Fibroblast of lung (primary cell): ENCODE measurements at regions not wholly inside any gene's neighbourhood (a gene's known extent, or its start where the extent isn't known, plus 50 kb on each side); places are given as distances from the start of the nearest gene placed in this dataset.
A peak's percentile ranks its signal among the peaks of the same experiment; 100 is the strongest.

ENCODE experiments used
- DNase-seq, 2 donors: peaks; one replicate each; pipeline versions ENCODE4 v3.0.0 to v3.0.0-alpha.2; 2010; ENCODE audit warnings: low read depth in 2 of 2
- H2AFZ ChIP-seq: 2 replicates; pipeline ENCODE4 v1.5.1; 2012; ENCODE audit warnings: low read length, control low read depth, inconsistent platforms
- H3K27ac ChIP-seq: 2 replicates; pipeline ENCODE4 v1.5.1; 2011; ENCODE audit warnings: low read length, control low read depth; ENCODE audit not compliant: insufficient read depth
- H3K27me3 ChIP-seq: 2 replicates; pipeline ENCODE4 v1.5.1; 2011; ENCODE audit warnings: mild to moderate bottlenecking, low read length; ENCODE audit not compliant: control insufficient read depth, insufficient read depth
- H3K36me3 ChIP-seq: 2 replicates; pipeline ENCODE4 v1.5.1; 2011; ENCODE audit warnings: low read length; ENCODE audit not compliant: control insufficient read depth, insufficient read depth
- H3K4me1 ChIP-seq: 2 replicates; pipeline ENCODE4 v1.5.1; 2011; ENCODE audit warnings: low read length; ENCODE audit not compliant: control insufficient read depth, insufficient read depth; ENCODE audit errors: extremely low read depth
- H3K4me2 ChIP-seq: 2 replicates; pipeline ENCODE4 v1.5.1; 2011; ENCODE audit warnings: low read length, control low read depth; ENCODE audit not compliant: insufficient read depth; ENCODE audit errors: extremely low read depth
- H3K4me3 ChIP-seq, 4 experiments: fragments of 200-600 bp in 1 of 4; sonication (generic) in 1 of 4; replicated peaks in 1 of 4; 2 replicates each; pipeline ENCODE4 v1.5.1; 2011 to 2016; ENCODE audit warnings: low read length in 4 of 4, low read depth in 3 of 4, mild to moderate bottlenecking in 3 of 4, control low read depth in 2 of 4, inconsistent platforms in 1 of 4, mixed read lengths in 1 of 4; ENCODE audit not compliant: insufficient read depth in 1 of 4; ENCODE audit errors: control extremely low read depth in 1 of 4
- H3K79me2 ChIP-seq: 2 replicates; pipeline ENCODE4 v1.5.1; 2012; ENCODE audit warnings: mild to moderate bottlenecking, low read length, inconsistent platforms; ENCODE audit not compliant: control insufficient read depth, insufficient read depth
- H3K9ac ChIP-seq: 2 replicates; pipeline ENCODE4 v1.5.1; 2011; ENCODE audit warnings: mild to moderate bottlenecking, low read length, control low read depth; ENCODE audit not compliant: insufficient read depth
- H3K9me3 ChIP-seq: 2 replicates; pipeline ENCODE4 v1.5.1; 2012; ENCODE audit warnings: low read depth, low read length; ENCODE audit not compliant: control insufficient read depth, insufficient read depth
- H4K20me1 ChIP-seq: 2 replicates; pipeline ENCODE4 v1.5.1; 2011; ENCODE audit warnings: low read length; ENCODE audit not compliant: control insufficient read depth, insufficient read depth; ENCODE audit errors: extremely low read depth
- EZH2 ChIP-seq: IDR thresholded peaks from 2 replicates; pipeline ENCODE4 v1.5.1; 2012; ENCODE audit warnings: low read length, control low read depth, mild to moderate bottlenecking; ENCODE audit errors: missing control alignments
- TF ChIP-seq, protein P1 (sequence below), 2 donors: IDR thresholded peaks in 1 of 2; conservative IDR thresholded peaks in 1 of 2; 1 replicate in 1 of 2; 2 replicates in 1 of 2; pipeline ENCODE4 v1.5.1; 2011 to 2012; ENCODE audit warnings: low read length in 2 of 2, control low read depth in 1 of 2, inconsistent platforms in 1 of 2, low read depth in 1 of 2, mild to moderate bottlenecking in 1 of 2

DNA sequence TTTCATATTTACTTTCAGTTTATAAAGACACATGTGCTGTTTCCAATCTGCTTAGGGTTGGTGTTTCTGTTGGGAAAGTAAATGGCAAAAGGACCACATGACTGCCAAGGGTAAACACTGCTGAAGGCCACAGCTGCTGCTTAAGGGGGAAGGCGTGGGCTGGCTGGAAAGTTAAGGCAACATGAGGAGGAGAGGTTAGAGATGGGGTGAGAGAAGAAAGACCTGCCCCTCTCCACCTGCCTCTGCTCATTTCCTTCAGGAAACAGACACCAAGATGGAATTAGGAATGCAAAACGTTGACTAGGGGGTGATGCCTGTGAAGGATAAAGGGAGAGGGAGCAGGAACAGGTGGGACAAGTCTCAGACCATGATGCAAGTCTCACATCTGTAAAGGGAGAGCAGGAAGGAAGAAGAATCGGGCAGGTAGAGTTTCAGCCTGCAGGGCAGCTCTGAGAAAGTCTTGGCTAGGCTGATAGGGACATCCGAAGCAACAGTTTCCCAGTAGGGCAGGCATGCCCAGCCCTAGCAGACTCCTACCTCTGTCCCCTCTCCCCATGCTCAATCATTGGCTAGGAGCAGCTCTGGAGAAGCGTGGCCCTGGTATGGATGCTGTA, 86.0 kb downstream of the CDC42EP3 start:
- H3K27me3 ChIP-seq, result no peaks in the 10 kb centered on the region
- no peak overlapping the region for H2AFZ ChIP-seq
- peaks cover 43% of the 10 kb centered on the region for H3K4me1 ChIP-seq
- H4K20me1 ChIP-seq, result no peaks in the 10 kb centered on the region
- H3K9ac ChIP-seq, result no peak overlapping the region
- no peaks in the 10 kb centered on the region for H3K9me3 ChIP-seq
- TF ChIP-seq, protein P1, sequence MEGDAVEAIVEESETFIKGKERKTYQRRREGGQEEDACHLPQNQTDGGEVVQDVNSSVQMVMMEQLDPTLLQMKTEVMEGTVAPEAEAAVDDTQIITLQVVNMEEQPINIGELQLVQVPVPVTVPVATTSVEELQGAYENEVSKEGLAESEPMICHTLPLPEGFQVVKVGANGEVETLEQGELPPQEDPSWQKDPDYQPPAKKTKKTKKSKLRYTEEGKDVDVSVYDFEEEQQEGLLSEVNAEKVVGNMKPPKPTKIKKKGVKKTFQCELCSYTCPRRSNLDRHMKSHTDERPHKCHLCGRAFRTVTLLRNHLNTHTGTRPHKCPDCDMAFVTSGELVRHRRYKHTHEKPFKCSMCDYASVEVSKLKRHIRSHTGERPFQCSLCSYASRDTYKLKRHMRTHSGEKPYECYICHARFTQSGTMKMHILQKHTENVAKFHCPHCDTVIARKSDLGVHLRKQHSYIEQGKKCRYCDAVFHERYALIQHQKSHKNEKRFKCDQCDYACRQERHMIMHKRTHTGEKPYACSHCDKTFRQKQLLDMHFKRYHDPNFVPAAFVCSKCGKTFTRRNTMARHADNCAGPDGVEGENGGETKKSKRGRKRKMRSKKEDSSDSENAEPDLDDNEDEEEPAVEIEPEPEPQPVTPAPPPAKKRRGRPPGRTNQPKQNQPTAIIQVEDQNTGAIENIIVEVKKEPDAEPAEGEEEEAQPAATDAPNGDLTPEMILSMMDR (conservative IDR thresholded peaks at IDR 0.05 in 1 of 2, IDR thresholded peaks at IDR 0.05 in 1 of 2; ENCODE audit: low read depth in 1 of 2, low read length in 2 of 2), result no peak
- TF ChIP-seq EZH2, result no peak
- H3K27ac ChIP-seq, result no peak overlapping the region
- peak; percentile 43 to 72 for DNase-seq
- H3K4me2 ChIP-seq, result peak overlapping the region; percentile 36
- H3K79me2 ChIP-seq, result no peaks in the 10 kb centered on the region
- H3K4me3 ChIP-seq, result no peak overlapping the region
- H3K36me3 ChIP-seq, result no peaks in the 10 kb centered on the region

DNA sequence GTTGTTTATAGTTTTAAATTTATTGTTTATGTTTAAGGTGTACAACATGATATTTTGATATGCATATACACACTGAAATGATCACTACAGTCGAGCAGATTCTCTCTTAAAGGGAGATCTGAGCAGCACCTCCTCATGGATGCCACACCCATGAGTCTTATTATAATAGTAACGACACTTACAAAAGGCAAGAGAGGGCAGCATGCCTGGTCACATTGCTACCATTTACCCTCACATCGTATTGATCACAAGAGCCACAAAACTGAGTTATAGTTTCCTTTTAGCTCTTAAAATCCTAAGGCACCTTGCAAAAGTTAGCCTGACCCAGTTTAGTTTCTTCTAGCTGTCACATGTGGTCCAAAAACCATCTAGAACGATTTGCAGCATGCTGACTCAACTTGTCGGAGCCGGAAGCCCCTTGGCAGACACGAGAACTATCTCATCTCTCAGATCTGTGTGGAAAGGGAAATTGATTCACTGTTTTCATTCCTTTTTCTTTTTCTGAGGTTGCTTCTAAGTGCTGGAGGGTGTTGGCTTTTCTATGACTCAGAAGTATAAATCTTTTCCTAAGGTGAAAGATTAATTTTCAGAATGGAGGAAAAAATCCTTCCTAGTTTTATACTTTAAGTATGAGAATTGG, 85.3 kb downstream of the CDC42EP3 start:
- H4K20me1 ChIP-seq, result no peaks in the 10 kb centered on the region
- H3K4me1 ChIP-seq, result peaks cover 44% of the 10 kb centered on the region
- no peak overlapping the region for H3K4me3 ChIP-seq
- no peak overlapping the region for H3K27ac ChIP-seq
- H3K79me2 ChIP-seq, result no peaks in the 10 kb centered on the region
- H3K9me3 ChIP-seq, result no peaks in the 10 kb centered on the region
- H3K4me2 ChIP-seq, result peak overlapping the region; percentile 39
- DNase-seq, result peak; percentile 86 to 98
- no peak overlapping the region for H2AFZ ChIP-seq
- no peak for TF ChIP-seq EZH2
- TF ChIP-seq, protein P1 (conservative IDR thresholded peaks at IDR 0.05 in 1 of 2, IDR thresholded peaks at IDR 0.05 in 1 of 2; ENCODE audit: low read depth in 1 of 2, low read length in 2 of 2), result no peak
- H3K27me3 ChIP-seq, result no peaks in the 10 kb centered on the region
- no peaks in the 10 kb centered on the region for H3K36me3 ChIP-seq
- H3K9ac ChIP-seq, result no peak overlapping the region

DNA sequence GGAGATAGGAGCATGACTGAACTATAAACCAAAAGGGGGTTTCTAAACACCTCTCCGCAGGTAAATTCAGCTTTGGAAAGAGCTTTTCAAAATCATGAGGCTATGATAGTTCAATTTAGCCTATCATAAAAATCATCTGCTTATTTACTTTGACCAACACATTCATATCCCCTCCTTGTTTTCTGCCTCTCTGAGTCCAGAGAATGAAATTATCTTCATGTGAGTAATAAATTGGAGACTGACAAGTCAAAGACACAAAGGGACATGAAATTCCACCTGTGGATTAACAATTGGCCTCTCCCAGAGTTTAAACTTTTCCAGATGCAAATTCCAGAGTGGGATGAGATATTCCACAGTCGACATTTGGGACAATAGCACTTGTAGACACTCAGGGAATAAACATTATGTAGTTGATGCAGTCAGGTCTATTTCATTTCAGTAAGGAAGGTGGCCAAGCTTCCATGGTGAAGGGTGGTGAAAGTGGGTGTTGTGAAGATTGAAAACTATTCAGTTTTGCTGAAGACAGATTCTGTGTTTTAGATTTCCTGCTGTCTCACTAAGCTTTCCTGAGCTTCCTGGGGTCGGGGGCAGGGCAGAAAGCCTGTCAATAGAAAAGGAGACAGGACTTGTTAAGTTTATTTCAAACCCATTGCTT, 84.7 kb downstream of the CDC42EP3 start:
- Histone ChIP-seq H3K4me1 (peaks cover 44% of the 10 kb centered on the region), H3K9ac (no peak overlapping the region), H3K79me2 (no peaks in the 10 kb centered on the region), H3K4me3 (no peak overlapping the region), H3K9me3 (no peaks in the 10 kb centered on the region), H3K4me2 (peak overlapping the region; percentile 33), H3K36me3 (no peaks in the 10 kb centered on the region), H4K20me1 (no peaks in the 10 kb centered on the region), H3K27ac (no peak overlapping the region), H2AFZ (no peak overlapping the region), H3K27me3 (no peaks in the 10 kb centered on the region)
- no peak for TF ChIP-seq EZH2
- TF ChIP-seq, protein P1 (conservative IDR thresholded peaks at IDR 0.05 in 1 of 2, IDR thresholded peaks at IDR 0.05 in 1 of 2; ENCODE audit: low read depth in 1 of 2, low read length in 2 of 2), result no peak
- DNase-seq, result no peak
